ENCODE measurements at regions not wholly inside any gene's neighbourhood (a gene's known extent, or its start where the extent isn't known, plus 50 kb on each side); places are given as distances from the start of the nearest gene placed in this dataset.
A peak's percentile ranks its signal among the peaks of the same experiment; 100 is the strongest.
"Not testable (repeated sequence)": the region's sequence is repeated elsewhere in the genome, so short reads cannot be mapped to it uniquely, and the experiment has no call there.

DNA sequence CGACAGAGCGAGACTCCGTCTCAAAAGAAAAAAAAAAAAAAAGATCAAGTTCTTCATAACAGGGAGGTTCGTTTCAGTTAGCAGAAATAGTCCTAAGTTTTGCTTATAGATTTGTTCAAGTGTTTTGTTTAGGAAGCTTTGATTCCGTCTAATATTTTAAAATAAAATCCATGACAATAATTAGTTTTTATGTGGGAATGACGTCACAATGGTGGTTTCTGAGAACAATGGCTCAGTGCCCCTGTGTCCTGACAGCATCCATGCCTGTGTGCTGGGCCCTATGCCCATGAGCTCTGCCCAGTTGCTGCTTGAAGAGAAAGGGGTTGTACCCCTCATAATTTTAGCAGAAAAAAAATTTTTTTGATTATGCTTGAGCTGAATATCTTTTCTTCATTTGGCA is 134.0 kb downstream of the SST start:
- no peak for DNase-seq

DNA sequence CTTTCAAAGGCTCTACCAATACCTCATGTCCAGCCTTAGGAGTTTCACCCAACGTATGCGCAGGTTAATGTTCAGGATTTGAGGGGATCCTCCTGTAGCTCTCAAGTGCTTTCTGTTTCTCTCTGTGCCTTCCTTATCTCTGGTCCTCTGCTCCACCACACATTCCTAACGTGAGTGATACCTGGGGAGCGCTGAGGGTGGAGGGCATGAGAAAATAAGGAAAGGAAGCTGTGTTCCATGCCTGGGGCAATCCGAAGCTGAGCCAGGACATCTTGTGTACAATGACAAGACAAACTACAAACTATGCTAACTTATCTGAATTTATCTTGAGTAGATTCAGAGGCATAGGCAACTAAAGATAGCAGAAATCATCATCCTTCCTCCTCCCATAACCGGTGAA is 136.4 kb downstream of the SST start:
- no peak for DNase-seq

DNA sequence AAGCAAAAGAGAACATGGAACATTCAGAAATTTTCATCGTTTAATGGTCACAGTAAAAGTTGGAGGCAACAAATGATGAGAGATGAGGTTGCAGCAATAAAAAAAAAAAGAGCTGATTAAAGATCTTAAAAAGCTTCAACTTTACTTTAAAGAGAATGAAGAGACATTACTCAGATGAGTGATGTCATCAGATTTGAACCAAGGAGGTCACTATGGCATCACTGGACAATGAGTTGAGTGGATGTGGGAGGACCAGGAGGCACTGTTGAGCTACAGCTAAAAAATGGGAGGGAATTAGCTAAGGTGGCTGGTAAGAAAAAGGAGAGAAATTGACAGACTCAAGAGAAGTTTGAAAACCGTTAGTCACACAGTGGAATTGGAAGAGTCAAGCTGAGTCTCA is 138.4 kb downstream of the SST start:
- DNase-seq, result no peak

DNA sequence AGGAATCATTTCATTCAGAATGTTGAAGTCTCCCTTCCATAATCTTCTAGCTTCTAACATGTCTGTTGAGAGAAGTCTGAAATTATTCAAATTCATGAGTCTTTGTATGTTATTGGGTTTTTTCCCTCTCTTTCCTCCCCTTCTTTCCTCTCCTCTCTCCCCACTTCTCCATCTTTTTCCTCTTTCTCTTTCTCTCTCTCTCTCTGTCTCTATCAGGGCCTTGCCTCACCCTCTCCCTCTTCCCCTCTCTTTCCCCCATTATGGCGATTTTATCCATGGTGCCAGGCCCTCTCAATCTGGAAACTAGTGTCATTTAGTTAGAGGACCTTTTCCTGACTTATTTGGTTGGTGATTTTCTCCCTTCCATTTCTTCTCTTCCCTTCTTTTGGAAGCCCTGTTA is 147.3 kb downstream of the SST start:
- DNase-seq, result no peak

- no peak for DNase-seq
Observed at GRCh38 chr3:187522293-187522692, 147.9 kb downstream of the SST start.

DNA sequence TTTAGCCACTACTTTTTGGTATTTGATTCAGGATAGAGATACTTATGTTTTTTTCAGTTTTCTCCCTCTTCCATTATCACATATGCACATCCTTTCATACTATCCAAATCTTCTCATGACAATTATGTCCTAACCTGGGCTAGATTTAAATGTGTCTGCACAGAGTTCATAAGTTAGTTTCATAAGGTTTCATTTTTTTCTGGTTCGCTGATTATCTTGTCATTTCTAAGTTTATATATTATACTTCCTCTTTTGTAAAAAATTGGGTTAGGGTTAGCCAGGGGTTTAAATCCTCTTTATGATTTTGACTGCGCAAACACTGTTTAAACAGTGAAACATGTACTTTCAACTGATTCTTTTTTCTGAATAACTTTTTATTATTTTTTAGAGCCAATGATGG is 148.6 kb downstream of the SST start:
- no peak for DNase-seq

DNA sequence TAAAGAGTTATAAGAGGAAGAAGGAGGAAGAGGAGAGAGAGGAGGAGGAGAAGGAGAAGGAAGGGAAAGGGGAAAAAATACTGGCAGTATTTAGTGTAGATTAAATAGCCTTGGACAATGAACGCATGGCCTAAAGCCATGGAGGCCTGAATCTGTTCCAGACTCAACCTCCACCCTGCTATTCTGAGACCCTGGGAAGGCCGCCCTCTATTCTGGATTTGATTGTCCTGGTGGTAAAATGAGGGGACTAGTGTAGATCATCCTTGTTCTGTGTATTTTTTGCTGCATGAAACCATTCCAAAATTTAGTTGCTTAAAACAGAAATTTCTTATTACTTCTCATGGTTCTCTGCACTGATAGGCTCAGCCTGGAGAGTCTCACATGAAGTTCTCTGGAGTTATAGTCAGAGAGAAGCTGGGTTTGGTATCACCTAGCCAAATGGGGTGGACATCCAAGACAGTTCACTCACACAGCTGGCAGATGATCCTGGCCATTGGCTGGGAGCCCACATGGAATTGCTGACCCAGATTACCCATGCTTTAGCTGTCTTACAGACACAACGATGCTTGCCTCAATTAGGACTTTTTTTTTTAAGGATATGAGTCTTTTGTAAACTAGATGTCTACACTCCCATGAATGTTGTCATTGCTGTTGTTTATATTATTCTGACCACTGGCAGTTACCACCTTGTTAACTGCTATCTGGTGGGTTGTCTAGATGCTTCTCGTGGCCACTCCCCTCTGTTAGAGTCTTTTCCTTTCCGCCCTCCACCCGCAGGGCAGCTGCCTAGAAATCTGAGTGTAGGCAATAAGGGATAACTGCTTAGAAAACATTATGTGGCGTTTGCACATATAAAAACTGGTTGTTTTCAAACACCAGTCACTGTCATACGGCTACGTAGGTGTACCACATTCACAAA is 149.9 kb downstream of the SST start:
- no peak for DNase-seq

DNA sequence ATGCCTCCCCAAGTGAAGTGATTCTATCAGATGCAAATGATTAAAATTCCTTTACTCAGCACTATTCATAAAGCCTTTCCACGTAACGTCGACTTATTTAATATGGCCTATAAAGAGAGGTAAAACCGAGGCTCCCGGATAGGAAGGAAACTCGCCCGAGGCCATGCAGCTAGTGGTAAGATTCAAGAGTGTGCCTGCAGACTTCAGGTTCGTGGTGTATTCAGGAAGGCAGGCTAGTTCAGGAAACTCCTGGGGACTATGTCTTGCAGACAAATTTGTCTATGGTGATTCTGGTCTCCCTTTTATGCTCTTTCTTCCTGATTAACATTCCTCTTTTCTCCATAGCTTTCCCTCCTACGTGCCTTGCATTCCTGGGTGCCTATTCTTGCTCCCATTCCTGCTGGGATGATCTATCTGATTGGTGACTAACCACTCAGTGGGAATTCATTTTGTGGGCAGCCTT is 150.7 kb downstream of the SST start:
- DNase-seq, result no peak

- DNase-seq, result no peak
Observed at GRCh38 chr3:187518616-187519015, 150.4 kb downstream of the RTP4 start.

GRCh38 chr3:187518207-187518606 is 150.0 kb downstream of the RTP4 start:
- no peak for DNase-seq

DNA sequence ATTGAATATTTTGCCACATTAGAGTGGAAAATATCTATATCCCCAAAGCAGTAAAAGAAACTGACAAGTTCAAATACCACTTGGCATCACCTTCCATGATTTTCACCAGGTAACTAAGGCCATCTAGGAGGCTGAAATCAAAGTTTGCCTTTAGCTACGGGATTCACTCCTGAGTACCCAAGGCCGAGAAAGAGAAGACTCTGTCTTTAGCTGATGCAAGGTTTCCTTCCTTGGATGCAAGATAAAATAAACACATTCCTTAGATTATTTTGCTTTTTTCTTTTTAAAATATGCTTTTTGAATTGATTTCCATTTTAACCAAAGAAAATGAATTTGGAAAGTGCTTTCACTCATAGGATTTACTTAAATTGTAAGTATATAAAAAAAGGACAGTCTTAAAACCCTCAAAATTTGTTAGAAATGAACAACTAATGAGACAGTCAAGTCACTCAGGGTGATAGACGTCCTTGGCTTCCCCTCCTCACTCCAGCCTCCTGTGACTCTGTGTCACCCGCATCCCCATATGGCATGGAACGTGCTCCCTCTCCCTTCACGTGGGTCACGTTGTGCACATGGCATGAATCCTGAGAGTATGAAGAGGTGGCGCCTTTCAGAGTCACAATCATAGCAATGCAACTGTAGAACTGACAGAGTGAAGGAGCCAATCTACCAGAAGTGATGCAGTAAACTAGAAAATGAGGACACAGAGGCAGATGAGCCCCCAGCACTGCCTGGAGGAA is 148.4 kb downstream of the RTP4 start:
- no peak for DNase-seq

DNA sequence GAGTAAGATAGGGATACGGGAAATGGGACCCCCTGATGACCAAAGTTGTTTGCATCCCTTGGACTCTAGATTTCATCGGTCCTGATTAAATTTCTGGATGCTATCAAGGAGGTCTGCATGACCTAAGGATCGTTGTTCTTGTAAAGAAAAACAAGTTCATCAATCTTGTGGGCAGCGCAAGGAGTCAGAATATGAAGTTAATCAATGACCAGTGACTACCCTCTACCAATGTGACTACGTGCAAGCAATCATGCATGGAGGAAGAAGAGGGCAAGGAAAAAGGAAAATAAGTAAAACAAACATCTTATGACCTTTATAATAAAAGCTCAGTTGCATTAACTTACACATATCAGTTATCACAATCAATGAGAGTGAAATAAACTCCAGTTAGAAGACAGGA is 139.7 kb downstream of the RTP4 start:
- no peak for DNase-seq

DNA sequence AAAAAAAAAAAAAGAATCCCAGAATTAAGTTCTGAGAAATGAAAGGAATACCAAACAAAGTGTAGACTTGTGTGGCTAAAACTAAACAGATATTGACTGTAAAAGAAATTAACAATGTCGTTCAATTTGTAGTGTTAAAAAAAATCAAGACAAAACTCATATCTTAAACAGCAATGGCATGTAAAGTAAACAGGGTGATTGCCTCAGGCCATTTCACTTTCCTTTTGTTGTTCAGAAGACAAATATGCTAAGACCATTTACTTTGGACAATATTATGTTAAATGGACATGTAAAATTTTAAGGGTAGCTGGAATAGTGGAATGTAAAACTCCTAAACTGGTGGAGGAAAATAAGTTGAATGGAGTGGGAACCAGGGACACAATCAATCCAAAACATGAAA is 139.1 kb downstream of the RTP4 start:
- no peak for DNase-seq

- no peak for DNase-seq
Observed at GRCh38 chr3:187504435-187504834, 136.2 kb downstream of the RTP4 start.

DNA sequence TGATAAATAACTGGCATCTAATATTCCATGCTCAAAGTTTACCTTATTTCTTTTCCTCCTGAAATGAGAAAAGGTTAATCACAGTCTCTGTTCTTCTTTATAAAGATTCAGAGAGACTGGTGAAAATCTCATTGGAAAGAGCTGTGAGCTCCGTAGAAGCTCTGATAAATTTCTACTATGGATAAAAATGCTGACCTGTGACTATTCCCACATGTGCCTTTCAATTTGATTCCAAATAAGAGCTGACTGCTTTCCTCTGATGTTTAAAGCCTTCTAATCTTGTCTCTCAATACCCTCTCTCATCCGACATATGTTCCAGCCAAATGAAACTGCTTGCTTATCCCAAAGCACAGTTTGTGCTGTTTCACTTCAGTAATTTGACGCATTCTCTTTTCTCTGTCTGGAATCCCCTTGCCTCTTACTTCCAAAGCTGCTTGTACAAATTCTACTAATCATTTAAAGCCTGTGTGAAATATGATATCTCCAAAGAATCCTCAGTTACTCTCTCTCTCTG is 130.1 kb downstream of the RTP4 start:
- peak; percentile 33 for DNase-seq

DNA sequence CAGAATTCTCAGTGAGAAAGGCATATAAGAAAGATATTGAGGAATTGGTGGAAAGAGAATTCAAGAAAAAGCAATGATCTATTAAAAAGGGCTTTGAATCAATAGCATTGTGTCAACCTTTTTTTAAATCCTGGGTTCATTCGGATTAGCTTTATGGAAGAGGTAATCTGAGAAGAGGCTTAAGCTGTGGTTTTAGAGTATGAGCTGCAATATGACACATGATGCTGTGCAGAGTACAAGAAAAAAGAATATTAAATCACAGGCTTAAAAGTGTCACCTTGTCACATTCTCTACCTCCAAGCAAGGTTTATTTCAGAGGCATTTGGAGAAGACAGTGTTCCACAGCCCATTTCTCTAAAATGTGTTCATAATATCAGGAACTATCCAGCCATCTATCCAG is 128.9 kb downstream of the RTP4 start:
- DNase-seq, result no peak

DNA sequence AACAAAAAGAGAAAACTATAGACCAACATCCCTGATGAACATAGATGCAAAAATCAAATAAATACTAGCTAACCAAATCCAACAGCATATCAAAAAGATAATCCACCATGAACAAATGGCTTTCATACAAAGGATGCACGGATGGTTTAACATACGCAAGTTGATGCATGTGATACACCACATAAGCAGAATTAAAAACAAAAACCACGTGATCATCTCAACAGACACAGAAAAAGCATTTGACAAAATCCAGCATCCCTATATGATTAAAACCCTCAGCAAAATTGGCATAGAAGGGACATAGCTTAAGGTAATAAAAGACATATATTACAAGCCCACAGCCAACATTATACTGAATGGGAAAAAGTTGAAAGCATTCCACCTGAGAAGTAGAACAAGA is 125.9 kb downstream of the RTP4 start:
- DNase-seq, result not testable (repeated sequence)

GRCh38 chr3:187491371-187491770 is 123.2 kb downstream of the RTP4 start:
- DNase-seq, result peak; percentile 26

DNA sequence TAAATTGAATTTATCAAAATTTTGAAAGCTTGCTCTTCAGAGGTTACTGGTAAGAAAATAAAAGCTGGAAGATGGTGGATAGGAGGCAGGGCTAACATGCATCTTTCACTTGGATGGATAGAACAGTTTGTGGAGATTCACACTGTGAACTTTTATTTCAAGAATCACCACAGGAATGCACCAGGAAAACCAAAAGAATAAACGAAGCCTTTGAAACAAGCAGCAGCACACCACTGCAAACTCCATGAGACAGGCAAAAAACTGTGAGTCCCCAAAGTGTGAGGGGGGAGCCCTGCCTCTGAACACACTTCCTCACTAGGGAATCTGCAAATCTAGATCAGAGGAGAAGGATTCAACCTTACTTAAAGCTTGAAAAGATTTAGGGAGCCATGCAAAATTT is 122.2 kb downstream of the RTP4 start:
- DNase-seq, result no peak

DNA sequence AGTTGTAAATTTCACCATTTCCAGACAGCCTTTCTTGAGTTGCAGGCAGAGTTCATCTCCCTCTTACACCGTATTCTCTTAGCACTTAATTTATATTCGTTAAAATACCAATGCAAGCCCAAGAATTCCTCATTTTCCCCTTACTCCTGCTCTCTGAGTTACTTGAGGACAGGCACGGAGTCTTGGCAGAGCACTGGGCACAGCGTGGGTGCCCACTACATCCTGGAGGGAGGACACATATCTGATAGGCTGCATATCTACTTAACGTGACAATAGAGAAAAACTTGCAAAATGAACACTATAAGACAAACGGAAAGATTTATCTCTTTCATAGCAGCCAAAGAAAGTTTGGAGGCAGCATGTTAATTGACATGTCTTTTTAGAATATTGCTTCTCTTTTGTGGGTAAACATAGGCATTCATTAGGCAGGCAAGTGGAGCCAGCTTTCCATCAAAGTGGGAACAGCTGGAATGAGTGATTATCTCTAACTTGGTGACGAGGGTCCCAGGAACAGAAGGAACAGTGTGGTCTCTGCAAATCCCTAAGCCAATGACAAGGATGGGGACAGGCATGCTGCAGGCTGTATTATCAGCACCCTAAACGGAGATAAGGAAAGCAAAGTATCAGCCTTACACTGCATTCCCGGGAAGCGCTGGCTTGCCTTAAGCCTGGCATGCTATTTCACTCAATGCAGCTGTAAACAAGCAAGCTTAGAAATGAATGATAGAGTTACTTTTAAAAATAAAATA is 116.5 kb downstream of the RTP4 start:
- no peak for DNase-seq

DNA sequence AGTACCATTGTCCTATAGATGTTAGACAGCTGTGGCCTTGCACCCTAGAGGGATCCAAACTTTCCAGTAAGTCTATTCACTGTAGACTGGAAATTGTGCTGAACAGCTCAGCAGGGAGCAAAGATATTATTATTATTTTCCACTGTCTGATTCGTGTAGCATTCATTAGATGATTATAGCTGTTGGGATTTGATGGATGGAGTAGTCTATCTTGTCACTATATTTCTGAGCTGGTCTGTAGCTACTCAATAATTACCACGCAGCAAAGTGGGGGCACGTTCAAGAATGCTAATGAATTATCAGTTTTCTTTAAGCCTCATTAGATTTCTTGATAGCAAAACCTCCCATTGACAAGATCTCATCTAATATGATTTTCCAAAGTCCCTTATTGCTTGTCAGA is 113.2 kb downstream of the RTP4 start:
- no peak for DNase-seq

DNA sequence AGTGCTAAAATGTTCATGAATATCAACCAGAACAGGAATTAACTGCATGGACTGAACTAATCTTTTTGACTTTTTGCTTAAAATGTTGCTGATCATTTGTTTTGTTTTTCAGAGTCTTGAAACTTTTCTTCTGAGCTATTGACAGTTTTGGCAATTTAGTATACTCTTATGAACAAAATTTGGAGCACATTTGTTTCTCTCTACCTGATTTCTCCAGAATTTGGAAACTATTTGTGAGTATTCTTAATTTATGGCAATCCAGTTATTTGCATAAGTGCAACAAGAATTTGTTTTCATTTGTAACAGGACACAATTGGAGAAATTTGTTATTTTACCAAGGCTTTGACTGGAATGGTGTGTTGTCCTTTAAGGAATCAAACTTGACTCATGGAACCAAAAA is 107.4 kb downstream of the RTP4 start:
- DNase-seq, result not testable (repeated sequence)
